HS-27A (cell line): ENCODE measurements at regions not wholly inside any gene's neighbourhood (a gene's known extent, or its start where the extent isn't known, plus 50 kb on each side); places are given as distances from the start of the nearest gene placed in this dataset.

ENCODE experiments used
- DNase-seq: peaks from one replicate; pipeline ENCODE4 v3.0.0-alpha.2; 2012; ENCODE audit warnings: low read depth, missing footprints

GRCh38 chr4:79023799-79024770, 84.8 kb upstream of the PAQR3 start:
- DNase-seq: no peak

- no peak for DNase-seq
Measured at GRCh38 chr4:79022529-79022928, 83.3 kb upstream of the PAQR3 start.

GRCh38 chr4:79017481-79017880, 78.2 kb upstream of the PAQR3 start:
- no peak for DNase-seq

GRCh38 chr4:79016878-79017277, 77.6 kb upstream of the PAQR3 start:
- no peak for DNase-seq

- no peak for DNase-seq
Measured at GRCh38 chr4:79015411-79015810, 76.2 kb upstream of the PAQR3 start.

- no peak for DNase-seq
Measured at GRCh38 chr4:79014230-79014629, 75.0 kb upstream of the PAQR3 start.

- no peak for DNase-seq
Measured at GRCh38 chr4:79013756-79014155, 74.5 kb upstream of the PAQR3 start.

- no peak for DNase-seq
Measured at GRCh38 chr4:78990938-78991810, 51.9 kb upstream of the PAQR3 start.

GRCh38 chr4:78989697-78990270, 50.5 kb upstream of the PAQR3 start:
- DNase-seq: no peak
